Stomach smooth muscle (tissue), 2 donors: ENCODE measurements at regions not wholly inside any gene's neighbourhood (a gene's known extent, or its start where the extent isn't known, plus 50 kb on each side); places are given as distances from the start of the nearest gene placed in this dataset.
"Not testable (repeated sequence)": the region's sequence is repeated elsewhere in the genome, so short reads cannot be mapped to it uniquely, and the experiment has no call there.

Source experiments
- H3K27ac ChIP-seq: one replicate; pipeline ENCODE4 v1.7.0; 2013; ENCODE audit warnings: mild to moderate bottlenecking, low read length, inconsistent platforms
- H3K27me3 ChIP-seq, 2 donors: one replicate each; pipeline ENCODE4 v1.7.0; 2013; ENCODE audit warnings: low read length in 2 of 2; ENCODE audit not compliant: insufficient read depth in 2 of 2, control insufficient read depth in 1 of 2
- H3K36me3 ChIP-seq, 2 donors: one replicate each; pipeline ENCODE4 v1.7.0; 2013; ENCODE audit warnings: low read length in 2 of 2; ENCODE audit not compliant: control insufficient read depth in 2 of 2, insufficient read depth in 2 of 2
- H3K4me1 ChIP-seq: one replicate; pipeline ENCODE4 v1.7.0; 2013; ENCODE audit warnings: low read length; ENCODE audit not compliant: control insufficient read depth, insufficient read depth
- H3K4me3 ChIP-seq, 2 donors: one replicate each; pipeline ENCODE4 v1.7.0; 2013; ENCODE audit warnings: low read length in 2 of 2
- H3K9ac ChIP-seq, 2 donors: one replicate each; pipeline ENCODE4 v1.7.0; 2013; ENCODE audit warnings: low read length in 2 of 2, mild to moderate bottlenecking in 1 of 2
- H3K9me3 ChIP-seq, 2 donors: one replicate each; pipeline ENCODE4 v1.7.0; 2013; ENCODE audit warnings: low read length in 2 of 2; ENCODE audit not compliant: control insufficient read depth in 2 of 2
- donor health status: healthy.
- donor health status: Pancreatic carcinoma.

DNA sequence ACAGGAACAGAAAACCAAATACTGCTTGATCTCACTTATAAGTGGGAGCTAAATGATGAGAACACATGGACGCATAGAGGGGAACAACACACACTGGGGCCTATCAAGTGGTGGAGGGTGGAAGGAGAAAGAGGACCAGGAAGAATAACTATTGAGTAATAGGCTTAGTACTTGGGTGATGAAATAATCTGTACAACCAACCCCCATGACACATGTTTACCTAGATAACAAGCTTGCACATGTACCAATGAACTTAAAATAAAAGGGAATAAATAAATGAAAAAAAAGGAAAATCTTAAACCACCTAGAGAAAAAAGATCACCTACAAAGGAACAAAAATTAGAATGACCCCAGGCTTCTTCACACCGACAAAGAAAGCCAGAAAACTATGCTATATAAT is 133.5 kb downstream of the KLRB1 start:
- H3K9me3 ChIP-seq, H3K36me3 ChIP-seq, H3K9ac ChIP-seq, H3K27ac ChIP-seq, H3K27me3 ChIP-seq, H3K4me1 ChIP-seq, H3K4me3 ChIP-seq: not testable (repeated sequence)

DNA sequence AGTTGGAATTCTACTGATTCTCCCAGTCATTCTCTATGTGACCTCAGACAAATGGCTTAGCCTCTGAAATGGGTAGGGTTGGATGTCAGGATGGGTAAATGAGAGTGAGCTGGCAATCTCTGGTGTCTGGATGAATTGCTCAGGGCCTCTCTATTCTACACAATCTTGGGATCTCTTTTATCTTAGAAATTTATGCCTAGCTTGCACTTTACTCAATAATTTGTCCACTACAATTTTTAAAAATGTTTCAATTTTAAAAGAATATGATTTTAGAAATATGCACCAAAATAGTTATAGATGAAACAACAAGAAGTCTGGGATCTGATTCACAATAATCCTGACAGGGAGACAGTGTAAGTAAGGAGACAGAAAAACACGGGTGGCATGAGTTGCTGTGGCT is 134.1 kb downstream of the KLRB1 start:
- not testable (repeated sequence) for H3K36me3 ChIP-seq, H3K4me1 ChIP-seq, H3K9me3 ChIP-seq, H3K27ac ChIP-seq, H3K9ac ChIP-seq, H3K27me3 ChIP-seq, H3K4me3 ChIP-seq

DNA sequence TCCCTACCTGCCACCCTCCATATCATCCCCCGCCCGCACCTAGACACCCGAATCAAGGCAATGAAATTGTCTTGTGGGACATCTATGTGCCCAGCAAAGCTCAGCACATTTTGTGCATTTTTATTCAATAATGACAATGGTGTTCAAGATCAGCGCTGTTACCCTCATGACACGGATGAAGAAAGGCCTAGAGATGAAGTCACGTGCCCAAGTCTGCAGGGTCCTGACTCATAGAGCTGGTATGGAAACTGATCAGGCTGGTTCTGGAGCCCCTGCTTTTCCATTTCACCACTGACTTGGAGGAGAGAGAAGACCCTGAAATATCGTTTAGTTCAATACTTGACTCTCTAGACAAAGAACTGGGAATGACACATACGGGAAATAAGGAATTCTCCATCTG is 136.2 kb downstream of the KLRB1 start:
- H3K27me3 ChIP-seq, H3K9ac ChIP-seq, H3K27ac ChIP-seq, H3K36me3 ChIP-seq, H3K4me3 ChIP-seq, H3K9me3 ChIP-seq, H3K4me1 ChIP-seq: not testable (repeated sequence)

DNA sequence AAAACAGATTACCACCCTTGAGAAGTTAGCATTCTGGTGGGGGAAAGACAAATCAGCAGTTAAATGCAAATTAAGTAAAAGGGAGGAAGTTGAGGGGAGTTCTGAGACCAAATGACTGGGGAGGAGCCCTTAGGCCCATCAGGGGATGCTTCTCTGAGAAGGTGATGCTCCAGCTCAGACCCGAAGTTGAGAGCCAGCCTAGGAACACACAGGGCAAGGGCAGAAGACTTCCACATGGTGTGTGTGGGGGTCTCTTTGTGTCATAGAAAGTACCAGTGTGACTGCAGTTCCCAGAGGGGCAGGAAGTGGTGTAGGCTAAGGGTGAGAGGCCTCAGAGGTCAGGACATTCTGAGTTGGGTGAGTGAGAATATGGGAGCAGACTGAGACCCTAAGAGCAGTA is 137.3 kb downstream of the KLRB1 start:
- not testable (repeated sequence) for H3K4me1 ChIP-seq, H3K4me3 ChIP-seq, H3K9me3 ChIP-seq, H3K9ac ChIP-seq, H3K27me3 ChIP-seq, H3K27ac ChIP-seq, H3K36me3 ChIP-seq

DNA sequence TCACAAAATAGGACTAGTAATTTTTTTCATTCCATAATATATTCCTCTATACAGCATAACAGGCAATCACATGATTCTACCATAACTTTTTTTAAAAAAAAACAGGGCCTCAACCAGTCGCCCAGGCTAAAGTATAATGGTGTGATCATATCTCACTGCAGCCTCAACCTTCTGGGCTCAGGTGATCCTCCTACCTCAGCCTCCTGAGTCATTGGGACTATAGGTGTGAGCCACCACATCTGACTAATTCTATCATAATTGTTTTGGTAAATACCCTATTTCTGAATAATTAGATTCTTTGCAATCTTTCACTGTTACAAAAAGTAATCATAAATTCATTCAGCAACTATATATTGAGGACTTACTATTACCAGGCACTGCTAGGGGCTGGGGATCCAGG is 137.8 kb downstream of the KLRB1 start:
- H3K27me3 ChIP-seq, H3K9ac ChIP-seq, H3K4me3 ChIP-seq, H3K4me1 ChIP-seq, H3K27ac ChIP-seq, H3K36me3 ChIP-seq, H3K9me3 ChIP-seq: not testable (repeated sequence)

DNA sequence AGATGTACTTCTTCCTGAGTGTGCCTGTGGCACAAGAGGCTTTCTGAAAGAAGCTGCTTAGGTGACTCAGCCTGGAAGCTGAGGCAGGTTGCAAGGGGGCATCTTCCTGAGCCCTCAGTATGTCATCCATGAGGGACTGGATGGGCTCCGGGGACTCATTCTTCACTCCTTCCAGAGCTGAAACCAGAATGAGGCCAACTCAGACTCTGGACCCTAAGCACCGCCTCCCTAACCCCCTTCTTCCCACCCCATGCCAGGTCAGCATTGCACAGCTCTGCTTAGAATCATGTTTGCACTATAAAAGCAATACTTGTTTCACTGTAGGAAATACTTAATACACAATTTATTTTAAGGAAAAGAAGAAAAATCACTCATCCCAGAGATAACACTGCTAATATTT is 138.3 kb downstream of the KLRB1 start:
- not testable (repeated sequence) for H3K9me3 ChIP-seq, H3K9ac ChIP-seq, H3K27ac ChIP-seq, H3K36me3 ChIP-seq, H3K4me1 ChIP-seq, H3K4me3 ChIP-seq, H3K27me3 ChIP-seq

DNA sequence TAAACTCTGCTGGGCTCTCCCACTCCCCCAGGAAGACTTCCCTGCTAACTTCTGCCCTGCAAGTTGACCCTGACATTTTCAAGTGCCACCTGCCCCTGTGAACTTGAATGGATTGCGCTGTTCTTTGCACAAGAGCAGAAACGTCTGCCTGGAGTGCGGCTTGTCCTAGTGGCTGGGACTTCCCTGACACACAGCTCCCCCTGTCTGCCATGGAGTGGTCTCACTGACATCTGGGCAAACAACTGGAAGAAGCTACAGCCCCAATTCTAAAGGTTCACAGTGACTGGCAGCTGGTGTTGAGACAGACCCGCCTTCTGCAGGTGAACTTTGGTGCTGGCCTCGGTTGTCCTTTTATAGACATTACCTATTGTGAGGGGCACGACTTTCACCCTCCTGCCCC is 138.7 kb downstream of the KLRB1 start:
- H3K9ac ChIP-seq, H3K36me3 ChIP-seq, H3K4me3 ChIP-seq, H3K27ac ChIP-seq, H3K27me3 ChIP-seq, H3K9me3 ChIP-seq, H3K4me1 ChIP-seq: not testable (repeated sequence)

DNA sequence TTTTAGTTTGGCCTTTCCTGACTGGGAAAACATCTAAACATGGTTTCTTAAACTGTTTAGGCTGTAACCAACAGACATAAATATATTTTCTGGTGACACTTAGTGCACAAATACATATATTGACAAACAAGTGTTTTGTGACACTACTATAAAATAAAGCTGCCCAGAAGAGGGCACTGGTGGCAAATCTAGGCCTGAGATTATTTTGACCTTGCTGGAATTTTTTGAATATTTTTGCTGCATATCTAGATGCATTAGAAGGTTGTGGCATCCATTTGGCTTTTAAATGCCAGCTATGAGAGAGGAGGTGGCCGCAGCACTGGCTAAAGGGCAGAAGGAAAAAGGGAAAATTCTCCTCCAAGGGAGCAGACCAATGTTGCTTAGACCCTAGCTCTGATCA is 139.6 kb downstream of the KLRB1 start:
- H3K9ac ChIP-seq, H3K9me3 ChIP-seq, H3K4me1 ChIP-seq, H3K27ac ChIP-seq, H3K4me3 ChIP-seq, H3K36me3 ChIP-seq, H3K27me3 ChIP-seq: not testable (repeated sequence)

DNA sequence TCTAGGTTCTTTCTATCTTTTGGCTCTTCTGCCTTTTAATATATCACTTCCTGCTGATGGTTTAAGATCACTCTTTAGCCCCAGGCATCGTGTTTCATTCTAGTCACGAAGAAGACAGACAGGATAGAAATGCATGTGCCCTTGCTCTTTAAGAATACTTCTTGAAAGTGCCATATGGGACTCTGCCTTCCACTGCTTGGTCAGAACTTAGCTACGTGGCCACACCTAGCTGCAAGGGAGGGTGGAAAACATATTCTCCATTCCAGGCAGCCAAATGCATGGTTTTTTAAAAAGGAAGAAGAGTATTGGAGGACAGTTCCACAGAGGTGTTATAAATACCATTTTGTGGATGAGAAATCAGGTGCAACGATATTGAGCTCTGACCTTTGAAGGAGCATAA is 143.3 kb downstream of the KLRB1 start:
- H3K9ac ChIP-seq = no peak overlapping the region
- no peaks in the 10 kb centered on the region for H3K36me3 ChIP-seq

DNA sequence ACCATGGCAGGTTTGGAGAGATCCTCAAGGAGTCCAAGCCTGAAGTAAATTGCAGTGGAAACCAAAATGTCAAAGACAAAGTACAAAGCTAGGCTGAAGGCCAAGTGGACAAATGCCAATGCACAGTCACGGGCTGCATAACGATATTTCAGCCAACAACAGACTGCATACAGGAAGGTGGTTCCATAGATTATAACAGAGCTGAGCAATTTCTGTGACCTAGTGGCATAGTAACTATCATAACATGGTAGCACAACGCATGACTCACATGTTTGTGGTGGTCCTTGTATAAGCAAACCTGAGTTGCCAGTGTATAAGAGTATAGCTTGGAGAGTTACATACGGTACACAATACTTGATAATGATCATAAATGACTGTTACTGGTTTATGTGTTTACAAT is 152.2 kb downstream of the KLRB1 start:
- H3K4me1 ChIP-seq, H3K4me3 ChIP-seq, H3K36me3 ChIP-seq, H3K27ac ChIP-seq, H3K9me3 ChIP-seq, H3K27me3 ChIP-seq, H3K9ac ChIP-seq: not testable (repeated sequence)

More for the DNA sequence above, 143.3 kb downstream of the KLRB1 start:
- no peaks in the 10 kb centered on the region for H3K4me1 ChIP-seq
- H3K27ac ChIP-seq = no peak overlapping the region
- H3K9me3 ChIP-seq = no peaks in the 10 kb centered on the region
- H3K27me3 ChIP-seq = no peaks in the 10 kb centered on the region
- no peak overlapping the region for H3K4me3 ChIP-seq

DNA sequence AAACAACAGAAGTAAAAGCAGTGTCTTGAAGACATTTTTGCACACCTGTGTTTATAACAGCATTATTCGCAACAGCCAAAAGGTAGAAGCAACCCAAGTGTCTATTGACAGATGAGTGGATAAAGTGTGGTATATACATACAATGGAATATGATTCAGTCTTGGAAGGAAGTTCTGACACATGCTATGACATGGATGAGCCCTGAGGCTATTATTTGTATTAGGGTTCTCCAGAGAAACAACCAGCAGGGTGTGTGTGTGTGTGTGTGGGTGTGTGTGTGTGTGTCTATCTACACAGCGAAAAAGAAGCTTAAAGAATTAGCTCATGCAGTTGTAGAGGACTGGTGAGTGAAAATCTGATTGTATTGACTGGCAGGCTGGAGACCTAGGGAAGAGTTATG is 153.7 kb downstream of the KLRB1 start:
- H3K4me3 ChIP-seq, H3K27ac ChIP-seq, H3K4me1 ChIP-seq, H3K27me3 ChIP-seq, H3K36me3 ChIP-seq, H3K9ac ChIP-seq, H3K9me3 ChIP-seq: not testable (repeated sequence)

DNA sequence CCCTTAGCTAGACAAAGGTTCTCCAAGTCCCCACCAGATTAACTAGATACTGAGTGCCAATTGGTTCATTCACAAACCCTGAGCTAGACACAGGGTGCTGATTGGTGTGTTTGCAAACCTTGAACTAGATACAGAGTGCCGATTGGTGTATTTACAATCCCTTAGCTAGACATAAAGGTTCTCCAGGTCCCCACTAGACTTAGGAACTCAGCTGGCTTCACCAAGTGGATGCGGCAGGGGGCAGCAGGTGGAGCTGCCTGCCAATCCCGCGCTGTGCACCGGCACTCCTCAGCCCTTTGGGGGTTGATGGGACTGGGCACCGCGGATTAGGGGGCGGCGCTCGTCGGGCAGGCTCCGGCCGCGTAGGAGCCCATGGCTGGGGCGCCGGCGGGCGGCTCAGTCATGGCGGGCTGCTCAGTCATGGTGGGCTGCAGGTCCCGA is 157.6 kb downstream of the KLRB1 start:
- H3K4me1 ChIP-seq, H3K4me3 ChIP-seq, H3K9me3 ChIP-seq, H3K9ac ChIP-seq, H3K27ac ChIP-seq, H3K27me3 ChIP-seq, H3K36me3 ChIP-seq: not testable (repeated sequence)
